ENCODE measurements at regions not wholly inside any gene's neighbourhood (a gene's known extent, or its start where the extent isn't known, plus 50 kb on each side); places are given as distances from the start of the nearest gene placed in this dataset.

DNA sequence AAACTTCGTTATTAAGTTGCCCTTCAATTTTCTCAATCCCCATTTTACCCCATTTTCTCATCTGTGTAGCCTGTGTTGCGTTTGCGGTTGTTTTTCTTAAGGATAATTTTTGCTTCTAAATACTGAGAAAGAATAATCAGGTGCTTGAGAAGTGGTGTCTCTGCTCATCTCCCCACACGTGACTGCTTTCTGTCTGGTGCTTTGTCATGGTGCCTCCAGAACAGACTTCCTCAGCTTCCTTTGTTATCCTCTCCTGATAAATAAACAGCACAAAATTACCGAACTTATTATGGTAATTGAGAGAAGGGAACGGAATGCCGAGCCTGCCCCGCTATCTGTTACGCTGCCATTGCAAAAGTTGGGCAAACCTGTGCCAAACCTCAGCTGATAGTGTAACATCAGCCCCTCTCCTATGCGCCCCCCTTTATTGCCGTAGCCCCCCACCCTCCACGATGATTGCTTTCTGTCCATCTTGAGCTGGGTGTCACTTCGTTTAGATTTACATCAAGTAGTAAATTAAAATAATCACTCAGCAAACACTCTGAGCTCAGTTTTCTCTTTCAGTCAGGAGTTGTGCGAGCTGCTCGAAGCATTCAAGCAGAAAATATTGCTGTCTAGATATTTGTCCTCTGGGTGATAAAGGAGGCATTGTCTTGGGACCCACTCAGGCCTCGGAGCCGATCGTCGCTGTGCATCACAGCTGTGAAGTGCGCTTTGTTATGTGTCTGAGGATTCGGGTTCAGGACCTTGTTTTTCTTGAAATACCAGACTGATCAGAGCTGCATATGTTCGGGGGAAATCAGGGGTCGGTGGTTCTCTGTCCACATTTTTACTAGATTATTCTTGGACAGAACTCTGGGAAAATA lies 1008.5 kb upstream of the FANCL start:
- no peaks in the 10 kb centered on the region for H3K4me1 ChIP-seq (ENCODE audit: control insufficient read depth in 2 of 2, insufficient read depth in 2 of 2, low read length in 2 of 2)
- CTCF ChIA-PET, result no interaction called here
- H3K36me3 ChIP-seq (replicated peaks in 1 of 2; ENCODE audit: control extremely low read depth in 1 of 2, control insufficient read depth in 1 of 2, extremely low read depth in 1 of 2, insufficient read depth in 2 of 2, low read length in 1 of 2), result no peaks in the 10 kb centered on the region
- Mint-ChIP-seq H3K27me3 (peaks cover 10% of the 10 kb centered on the region), H3K9me3 (ENCODE audit: insufficient read depth) (no peaks in the 10 kb centered on the region), H3K4me1 (no peaks in the 10 kb centered on the region), H3K4me3 (no peak overlapping the region), H3K27ac (no peak overlapping the region)
- TF ChIP-seq, protein P1, sequence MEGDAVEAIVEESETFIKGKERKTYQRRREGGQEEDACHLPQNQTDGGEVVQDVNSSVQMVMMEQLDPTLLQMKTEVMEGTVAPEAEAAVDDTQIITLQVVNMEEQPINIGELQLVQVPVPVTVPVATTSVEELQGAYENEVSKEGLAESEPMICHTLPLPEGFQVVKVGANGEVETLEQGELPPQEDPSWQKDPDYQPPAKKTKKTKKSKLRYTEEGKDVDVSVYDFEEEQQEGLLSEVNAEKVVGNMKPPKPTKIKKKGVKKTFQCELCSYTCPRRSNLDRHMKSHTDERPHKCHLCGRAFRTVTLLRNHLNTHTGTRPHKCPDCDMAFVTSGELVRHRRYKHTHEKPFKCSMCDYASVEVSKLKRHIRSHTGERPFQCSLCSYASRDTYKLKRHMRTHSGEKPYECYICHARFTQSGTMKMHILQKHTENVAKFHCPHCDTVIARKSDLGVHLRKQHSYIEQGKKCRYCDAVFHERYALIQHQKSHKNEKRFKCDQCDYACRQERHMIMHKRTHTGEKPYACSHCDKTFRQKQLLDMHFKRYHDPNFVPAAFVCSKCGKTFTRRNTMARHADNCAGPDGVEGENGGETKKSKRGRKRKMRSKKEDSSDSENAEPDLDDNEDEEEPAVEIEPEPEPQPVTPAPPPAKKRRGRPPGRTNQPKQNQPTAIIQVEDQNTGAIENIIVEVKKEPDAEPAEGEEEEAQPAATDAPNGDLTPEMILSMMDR (IDR thresholded peaks at IDR 0.05), result no peak
- TF ChIP-seq EZH2 (IDR thresholded peaks at IDR 0.05; ENCODE audit: borderline replicate concordance, insufficient read depth, low read depth, low read length, poor library complexity, severe bottlenecking), result no peak
- intact Hi-C loops (cut with micrococcal nuclease), result no loop called here
- WGBS (ENCODE audit: insufficient coverage), result 97% methylated on average over 11 of the region's 23 CpGs
- POLR2A ChIA-PET, result no interaction called here
- ATAC-seq (ENCODE audit: low read depth) (no peak), DNase-seq (no peak)
- no peak overlapping the region for H3K9ac ChIP-seq (ENCODE audit: low read length)
- no peak overlapping the region for H3K27ac ChIP-seq (ENCODE audit: low read length in 2 of 2)
- no peak overlapping the region for H3K4me2 ChIP-seq (replicated peaks; ENCODE audit: low read depth, low read length, poor library complexity, severe bottlenecking)
- no peaks in the 10 kb centered on the region for H3K79me2 ChIP-seq (ENCODE audit: control insufficient read depth, insufficient read depth, low read length)
- H3K4me3 ChIP-seq (ENCODE audit: control extremely low read depth in 1 of 5, extremely low read depth in 1 of 5, insufficient read depth in 1 of 5, low read depth in 2 of 5, low read length in 4 of 5), result no peak overlapping the region
- H3K27me3 ChIP-seq (replicated peaks in 1 of 4; ENCODE audit: control extremely low read depth in 1 of 4, control insufficient read depth in 3 of 4, insufficient read depth in 4 of 4, low read length in 3 of 4), result no peaks in the 10 kb centered on the region
- H2AFZ ChIP-seq (ENCODE audit: insufficient read depth, low read depth, low read length, poor library complexity, severe bottlenecking), result no peak overlapping the region
- H3K9me3 ChIP-seq (ENCODE audit: control extremely low read depth in 1 of 3, control insufficient read depth in 2 of 3, insufficient read depth in 1 of 3, low read length in 2 of 3), result no peaks in the 10 kb centered on the region
- no peaks in the 10 kb centered on the region for H4K20me1 ChIP-seq (ENCODE audit: control insufficient read depth, insufficient read depth, low read length, poor library complexity, severe bottlenecking)

DNA sequence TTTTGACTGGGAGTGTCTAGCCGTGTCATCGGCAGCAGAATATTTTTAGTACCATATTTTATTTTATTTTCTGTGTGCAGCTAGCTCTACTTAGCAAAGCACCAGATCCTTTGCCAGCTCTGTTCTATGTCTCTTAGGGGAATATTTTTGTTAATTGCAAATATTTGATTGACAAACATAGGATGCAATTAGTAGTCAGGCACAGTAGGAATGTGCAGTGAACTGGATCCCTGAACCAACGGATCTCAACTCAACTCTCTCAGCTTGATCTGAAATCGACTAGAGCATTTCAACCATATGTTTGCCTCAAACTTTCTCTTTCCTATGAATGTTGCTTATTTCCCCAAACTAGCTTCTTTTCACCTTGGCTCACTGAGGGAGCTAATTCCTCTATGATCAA lies 998.0 kb upstream of the FANCL start:
- no peaks in the 10 kb centered on the region for H3K79me2 ChIP-seq (ENCODE audit: control insufficient read depth, insufficient read depth, low read length)
- H3K4me3 ChIP-seq (ENCODE audit: control extremely low read depth in 1 of 5, extremely low read depth in 1 of 5, insufficient read depth in 1 of 5, low read depth in 2 of 5, low read length in 4 of 5), result no peak overlapping the region
- DNase-seq (no peak), ATAC-seq (ENCODE audit: low read depth) (no peak)
- H3K27ac Mint-ChIP-seq, result no peak overlapping the region
- no peak overlapping the region for H2AFZ ChIP-seq (ENCODE audit: insufficient read depth, low read depth, low read length, poor library complexity, severe bottlenecking)
- TF ChIP-seq EZH2 (IDR thresholded peaks at IDR 0.05; ENCODE audit: borderline replicate concordance, insufficient read depth, low read depth, low read length, poor library complexity, severe bottlenecking), result no peak
- TF ChIP-seq, protein P1 (IDR thresholded peaks at IDR 0.05), result no peak
- H3K9me3 ChIP-seq (ENCODE audit: control extremely low read depth in 1 of 3, control insufficient read depth in 2 of 3, insufficient read depth in 1 of 3, low read length in 2 of 3), result no peaks in the 10 kb centered on the region
- no peaks in the 10 kb centered on the region for H4K20me1 ChIP-seq (ENCODE audit: control insufficient read depth, insufficient read depth, low read length, poor library complexity, severe bottlenecking)
- no peak overlapping the region for H3K4me3 Mint-ChIP-seq
- H3K4me1 Mint-ChIP-seq, result peaks cover 2% of the 10 kb centered on the region
- intact Hi-C loops (cut with micrococcal nuclease), result no loop called here
- WGBS (ENCODE audit: insufficient coverage), result 75% methylated on average over 2 of the region's 4 CpGs
- H3K4me2 ChIP-seq (replicated peaks; ENCODE audit: low read depth, low read length, poor library complexity, severe bottlenecking), result no peak overlapping the region
- POLR2A ChIA-PET, result no interaction called here
- no peak overlapping the region for H3K9ac ChIP-seq (ENCODE audit: low read length)
- H3K27me3 Mint-ChIP-seq, result peaks cover 20% of the 10 kb centered on the region
- CTCF ChIA-PET, result no interaction called here
- no peaks in the 10 kb centered on the region for H3K9me3 Mint-ChIP-seq (ENCODE audit: insufficient read depth)
- no peaks in the 10 kb centered on the region for H3K36me3 ChIP-seq (replicated peaks in 1 of 2; ENCODE audit: control extremely low read depth in 1 of 2, control insufficient read depth in 1 of 2, extremely low read depth in 1 of 2, insufficient read depth in 2 of 2, low read length in 1 of 2)
- H3K27me3 ChIP-seq (replicated peaks in 1 of 4; ENCODE audit: control extremely low read depth in 1 of 4, control insufficient read depth in 3 of 4, insufficient read depth in 4 of 4, low read length in 3 of 4), result no peaks in the 10 kb centered on the region
- no peak overlapping the region for H3K27ac ChIP-seq (ENCODE audit: low read length in 2 of 2)
- H3K4me1 ChIP-seq (ENCODE audit: control insufficient read depth in 2 of 2, insufficient read depth in 2 of 2, low read length in 2 of 2), result no peaks in the 10 kb centered on the region
